HG03103 (cell line): ENCODE measurements at regions not wholly inside any gene's neighbourhood (a gene's known extent, or its start where the extent isn't known, plus 50 kb on each side); places are given as distances from the start of the nearest gene placed in this dataset.
"Not testable (repeated sequence)": the region's sequence is repeated elsewhere in the genome, so short reads cannot be mapped to it uniquely, and the experiment has no call there.

Source experiments
- ATAC-seq: cut with Tn5 transposase; IDR thresholded peaks from one replicate; pipeline ENCODE4 v1.9.1; 2021; ENCODE audit warnings: low read depth; ENCODE audit not compliant: unreplicated experiment

DNA sequence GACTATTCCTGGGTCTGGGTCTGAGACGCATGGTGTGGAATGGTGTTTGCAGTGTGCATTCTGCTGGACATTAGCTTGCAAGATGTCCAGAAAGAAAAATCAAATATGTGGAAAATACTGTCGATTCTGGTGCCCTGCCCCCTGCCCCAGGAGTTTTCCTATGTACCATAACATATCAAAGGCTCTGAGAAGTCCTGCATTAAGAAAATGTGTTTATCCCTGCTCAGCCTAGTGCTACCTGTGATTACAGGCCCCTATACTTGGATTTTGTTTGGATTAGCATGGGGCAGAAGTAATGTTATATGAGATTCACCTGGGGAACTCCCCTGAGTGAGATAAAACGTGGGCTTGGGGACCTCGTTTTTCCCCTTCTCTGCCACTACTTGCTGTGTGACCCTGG lies 325.0 kb downstream of the CBLN1 start:
- no peak for ATAC-seq

DNA sequence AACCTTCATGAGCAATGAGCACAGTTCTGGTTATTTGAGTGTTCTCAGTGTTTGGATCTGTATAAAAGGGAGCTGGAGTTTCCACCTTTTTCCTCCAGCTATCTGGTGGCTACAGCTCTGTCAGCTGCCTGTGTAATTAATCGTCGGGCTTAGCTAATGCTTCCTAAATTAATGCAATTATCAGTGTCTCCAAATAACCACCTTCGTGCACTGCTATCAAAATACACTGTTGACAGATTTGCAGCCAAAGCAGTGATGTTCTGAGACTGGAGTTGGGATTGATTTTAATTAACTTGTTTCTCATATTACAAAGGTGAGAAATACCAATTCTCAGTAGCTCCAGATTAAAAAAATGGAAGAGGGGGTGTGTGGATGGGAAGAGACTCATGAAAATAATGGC lies 325.8 kb downstream of the CBLN1 start:
- no peak for ATAC-seq

DNA sequence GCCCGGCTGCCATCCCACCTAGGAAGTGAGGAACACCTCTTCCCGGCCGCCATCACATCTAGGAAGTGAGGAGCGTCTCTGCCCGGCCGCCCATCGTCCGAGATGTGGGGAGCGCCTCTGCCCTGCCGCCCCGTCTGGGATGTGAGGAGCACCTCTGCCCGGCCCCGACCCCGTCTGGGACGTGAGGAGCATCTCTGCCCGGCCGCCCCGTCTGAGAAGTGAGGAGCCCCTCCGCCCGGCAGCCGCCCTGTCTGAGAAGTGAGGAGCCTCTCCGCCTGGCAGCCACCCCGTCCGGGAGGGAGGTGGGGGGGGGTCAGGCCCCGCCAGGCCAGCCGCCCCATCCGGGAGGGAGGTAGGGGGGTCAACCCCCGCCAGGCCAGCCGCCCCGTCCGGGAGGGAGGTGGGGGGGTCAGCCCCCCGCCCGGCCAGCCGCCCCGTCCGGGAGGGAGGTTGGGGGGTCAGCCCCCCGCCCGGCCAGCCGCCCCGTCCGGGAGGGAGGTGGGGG lies 330.0 kb downstream of the CBLN1 start:
- not testable (repeated sequence) for ATAC-seq

DNA sequence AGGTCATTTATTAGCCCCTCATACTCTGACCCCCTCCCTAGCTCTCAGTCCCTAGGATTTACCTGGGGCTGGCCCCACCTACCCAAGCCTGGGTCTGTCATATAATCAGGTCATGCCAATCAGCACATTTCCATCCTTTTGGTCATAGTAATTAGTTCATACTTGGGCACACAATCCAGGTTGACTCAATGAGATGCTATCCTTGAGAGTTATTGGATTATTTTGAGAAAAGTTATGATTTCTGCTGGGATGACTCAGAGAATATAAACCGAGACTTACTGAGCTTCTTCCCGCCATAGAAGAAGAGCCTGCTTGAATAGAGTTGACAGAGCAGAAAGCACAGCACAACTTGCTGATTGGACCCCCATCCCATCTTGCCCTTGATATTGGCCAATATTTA lies 331.5 kb downstream of the CBLN1 start:
- no peak for ATAC-seq

DNA sequence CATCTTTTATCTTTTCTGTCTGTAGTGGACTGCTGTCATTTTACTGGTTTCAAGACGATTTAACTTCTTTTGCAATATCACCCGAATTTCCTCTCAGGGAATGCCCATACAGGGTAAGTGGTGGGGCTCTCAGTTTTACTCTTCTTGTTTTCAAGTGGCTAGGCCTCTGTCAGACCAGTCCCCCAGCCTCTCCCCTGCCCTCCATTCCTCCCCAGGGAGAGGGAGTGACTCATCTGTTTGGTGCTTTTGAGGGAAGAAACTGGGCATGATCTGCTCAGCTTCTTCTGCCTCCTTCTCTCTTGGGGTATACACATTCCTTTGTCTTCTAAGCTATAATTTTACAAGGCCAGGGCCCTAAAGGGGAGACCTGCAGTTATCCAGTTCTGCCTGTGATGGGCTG lies 332.0 kb downstream of the CBLN1 start:
- no peak for ATAC-seq

DNA sequence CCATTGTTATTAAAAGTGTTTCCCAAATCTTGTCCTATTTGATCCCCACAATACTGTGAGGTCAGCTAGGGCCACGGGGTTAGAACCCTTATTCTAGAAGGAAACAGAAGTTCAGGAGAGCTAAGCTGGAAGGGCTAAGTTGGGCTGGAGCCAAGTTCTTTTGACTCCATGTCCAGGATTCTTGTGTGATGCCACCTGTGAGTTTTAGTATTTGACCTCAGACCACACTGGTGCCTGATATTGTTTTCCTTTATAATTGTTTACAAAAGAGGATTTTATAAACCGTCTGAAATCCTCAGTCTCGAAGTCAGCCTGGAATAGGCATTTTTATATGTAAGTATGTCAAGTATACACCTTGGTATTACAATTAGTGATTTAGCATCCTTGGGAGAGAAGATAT lies 332.7 kb downstream of the CBLN1 start:
- no peak for ATAC-seq

DNA sequence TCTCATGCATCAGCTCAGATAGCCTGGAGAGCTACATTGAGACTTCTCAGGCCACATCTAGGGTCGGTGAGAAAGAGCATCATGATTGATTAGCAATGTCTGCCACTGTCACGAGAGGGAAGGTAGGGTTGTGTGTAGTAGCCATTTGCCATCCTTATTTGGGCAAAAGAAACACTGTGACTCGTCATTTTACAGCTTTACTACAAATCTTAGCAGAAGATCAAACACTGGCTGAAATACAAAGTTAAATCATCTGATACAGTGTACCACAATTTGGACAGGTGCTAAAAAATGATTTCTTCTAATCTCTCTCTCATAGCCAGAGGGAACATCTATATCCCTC lies 334.3 kb downstream of the CBLN1 start:
- no peak for ATAC-seq

DNA sequence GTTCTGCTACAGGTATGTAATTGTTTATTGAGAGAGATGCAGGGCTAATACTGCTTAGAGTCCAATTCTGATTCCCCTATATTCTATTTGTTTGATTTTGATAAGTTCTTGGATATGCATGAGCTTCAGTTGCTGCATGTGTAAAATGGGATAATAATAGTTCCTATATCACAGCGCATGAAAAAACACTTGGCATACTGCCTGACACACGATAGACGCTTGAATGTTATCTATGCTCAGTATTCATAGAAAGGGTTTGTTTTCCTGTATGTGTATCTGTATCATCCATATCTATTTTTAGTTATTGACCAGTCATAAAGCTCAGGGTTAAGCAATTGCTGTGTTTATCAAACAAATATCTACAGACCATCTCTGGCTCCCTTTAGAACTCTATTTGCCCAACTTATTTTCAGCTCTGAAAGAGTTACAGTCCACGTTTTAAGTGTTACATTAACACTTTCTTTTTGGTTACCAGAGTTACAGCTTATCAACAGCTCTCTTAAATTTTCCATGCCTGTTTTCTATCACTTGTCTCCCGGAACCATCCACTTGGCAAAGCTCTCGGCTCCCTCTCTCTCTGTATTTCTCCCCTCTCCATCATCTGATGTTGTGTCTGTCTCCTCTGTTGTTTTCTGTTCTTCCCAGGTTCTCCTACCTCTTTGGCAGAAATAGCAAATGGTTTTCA lies 334.8 kb downstream of the CBLN1 start:
- ATAC-seq = no peak

DNA sequence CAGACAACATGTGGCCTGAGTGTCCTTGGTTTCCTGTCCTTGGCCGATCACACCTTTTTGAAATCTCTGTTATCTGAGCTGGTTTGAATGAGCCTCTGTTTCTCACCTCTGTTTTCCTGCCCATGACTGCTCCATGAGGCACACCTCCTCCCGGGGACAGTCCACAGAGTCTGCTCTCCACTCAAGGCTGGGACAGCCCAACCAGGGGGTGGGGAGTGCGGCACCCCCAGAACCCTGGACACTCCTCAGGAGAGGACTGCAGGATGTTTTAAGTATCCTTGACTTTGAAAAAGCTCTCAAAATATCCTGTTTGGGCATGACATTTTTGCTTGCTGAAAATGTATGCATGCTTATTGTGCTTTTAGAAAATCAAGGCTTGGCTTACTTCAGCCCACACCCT lies 333.0 kb upstream of the N4BP1 start:
- no peak for ATAC-seq

DNA sequence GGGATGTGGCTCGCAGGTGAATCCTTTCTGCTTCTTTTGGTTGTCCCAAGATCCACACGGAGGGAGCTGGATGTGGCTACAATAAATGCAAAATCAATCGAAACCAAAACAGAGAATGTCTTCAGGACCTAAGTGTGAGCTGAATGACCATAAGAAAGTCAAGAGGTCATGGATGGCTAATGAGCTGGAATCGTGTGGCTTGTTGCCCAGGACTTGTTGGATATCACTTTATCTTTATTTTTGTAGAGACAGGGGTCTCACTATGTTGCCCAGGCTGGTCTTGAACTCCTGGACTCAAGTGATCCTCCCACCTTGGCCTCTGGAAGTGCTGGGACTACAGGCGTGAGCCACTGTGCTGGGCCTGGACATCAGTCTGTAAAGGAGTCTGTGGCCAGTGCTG lies 326.8 kb upstream of the N4BP1 start:
- ATAC-seq = no peak

DNA sequence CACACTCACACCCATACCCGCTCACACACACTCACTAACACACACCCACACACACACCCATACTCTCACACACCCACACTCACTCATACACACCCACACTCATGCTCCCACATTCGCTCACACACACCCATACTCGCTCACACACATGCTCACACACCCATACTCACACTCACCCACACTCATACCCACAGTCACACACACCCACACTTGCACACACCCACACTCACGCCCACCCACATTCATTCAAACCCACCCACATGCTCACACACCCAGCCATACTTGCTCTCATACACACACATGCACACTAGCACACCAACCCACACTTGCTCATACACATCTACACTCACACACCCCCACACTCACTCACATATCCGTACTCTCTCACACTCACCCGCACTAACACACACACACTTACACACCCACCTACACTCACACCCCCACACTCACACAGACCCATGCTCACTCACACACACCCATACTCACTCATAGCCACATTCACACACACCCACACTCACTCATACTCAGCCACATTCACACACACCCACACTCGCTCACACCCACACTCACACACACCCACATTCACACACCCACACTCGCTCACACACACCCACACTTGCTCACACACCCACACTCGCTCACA lies 322.4 kb upstream of the N4BP1 start:
- no peak for ATAC-seq

DNA sequence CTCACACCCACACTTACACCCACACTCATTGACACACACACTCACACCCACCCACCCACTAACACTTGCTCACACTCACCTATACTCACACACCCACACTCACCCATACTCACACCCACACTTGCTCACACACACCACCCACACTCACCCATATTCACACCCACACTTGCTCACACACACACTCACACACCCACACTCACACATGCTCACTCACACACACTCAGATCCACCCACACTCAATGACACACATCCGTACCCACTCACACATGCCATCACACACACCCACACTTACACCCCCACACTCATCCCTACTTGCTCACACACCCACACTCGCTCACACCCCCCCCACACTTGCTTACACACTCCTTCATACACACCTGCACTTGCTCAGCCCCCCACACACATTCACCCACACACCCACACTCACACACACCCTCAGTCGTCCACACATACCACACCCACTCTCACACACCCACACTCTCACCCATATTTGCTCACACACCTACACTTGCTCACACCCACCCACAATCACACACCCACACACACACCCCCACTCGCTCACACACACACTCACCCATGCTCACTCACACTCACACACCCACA lies 321.1 kb upstream of the N4BP1 start:
- ATAC-seq = no peak

DNA sequence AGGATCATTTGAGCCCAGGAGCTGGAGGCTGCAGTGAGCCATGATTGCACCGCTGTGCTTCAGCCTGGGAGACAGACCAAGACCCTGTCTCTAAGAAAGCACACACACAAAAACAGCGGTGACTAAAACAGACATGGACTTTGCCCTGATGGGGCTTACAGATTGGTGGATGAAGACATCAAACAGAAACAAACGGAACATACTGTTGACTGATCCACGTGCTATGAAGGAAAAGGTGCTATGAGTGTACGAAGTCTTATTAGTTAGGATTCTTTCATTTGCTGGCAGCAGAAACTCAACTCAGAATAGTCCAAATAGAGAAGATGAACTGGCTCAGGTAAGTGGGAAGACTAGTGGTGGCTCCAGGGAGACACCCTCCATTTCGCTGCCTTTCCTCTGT lies 309.8 kb upstream of the N4BP1 start:
- ATAC-seq = no peak

DNA sequence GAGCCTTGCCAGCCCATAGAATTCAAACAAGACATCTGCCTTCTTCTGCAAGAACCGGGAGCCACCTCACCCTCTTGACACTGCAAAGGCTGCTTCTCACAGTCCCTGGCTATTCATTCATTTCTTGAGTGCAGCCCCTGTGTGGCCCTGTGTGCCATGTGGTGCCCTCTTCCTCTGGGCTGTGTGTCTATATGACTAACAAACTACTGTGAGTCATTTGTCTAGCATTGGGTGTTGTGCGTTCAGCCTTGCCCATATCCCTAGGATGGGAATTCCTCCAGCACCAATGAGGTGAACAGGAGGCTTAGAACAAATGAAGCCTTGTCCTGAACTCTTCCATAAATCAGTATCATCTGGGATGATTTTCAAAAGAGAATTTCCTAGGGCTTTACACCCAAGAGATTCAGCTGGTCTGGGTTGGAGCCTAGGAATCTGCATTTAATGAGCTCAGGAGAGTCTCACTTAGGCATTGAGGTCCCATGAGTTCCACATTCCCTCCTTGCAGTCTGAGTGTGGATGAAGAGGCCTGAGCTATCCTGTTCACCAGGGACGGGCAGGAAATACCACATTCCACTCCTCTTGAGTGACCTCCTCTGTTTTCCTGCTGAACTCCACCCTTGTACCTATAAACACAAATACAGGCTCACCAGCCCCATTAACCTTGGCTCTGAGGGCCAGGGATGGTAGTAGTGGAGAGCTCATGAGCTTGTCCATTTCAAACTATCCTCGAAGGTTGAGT lies 308.7 kb upstream of the N4BP1 start:
- ATAC-seq = no peak

DNA sequence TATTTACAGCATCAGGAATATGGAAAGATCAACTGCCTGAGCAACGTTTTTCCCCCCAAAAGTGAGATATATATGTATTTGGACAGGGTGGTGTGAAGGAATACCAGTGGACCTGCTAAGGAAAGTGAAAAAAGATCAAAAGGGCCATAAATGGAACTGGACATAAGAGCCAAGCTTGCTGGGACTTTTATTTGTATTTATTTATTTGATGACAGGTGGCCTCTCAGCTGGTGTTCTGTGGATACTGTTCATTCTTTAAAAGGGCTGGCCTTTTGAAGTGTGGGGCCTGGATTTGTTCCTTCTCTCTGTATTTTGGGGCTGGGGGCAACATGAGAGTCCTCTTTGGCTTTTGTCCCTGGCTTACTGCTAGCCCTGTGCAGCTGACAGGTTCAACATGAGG lies 306.6 kb upstream of the N4BP1 start:
- ATAC-seq = no peak

DNA sequence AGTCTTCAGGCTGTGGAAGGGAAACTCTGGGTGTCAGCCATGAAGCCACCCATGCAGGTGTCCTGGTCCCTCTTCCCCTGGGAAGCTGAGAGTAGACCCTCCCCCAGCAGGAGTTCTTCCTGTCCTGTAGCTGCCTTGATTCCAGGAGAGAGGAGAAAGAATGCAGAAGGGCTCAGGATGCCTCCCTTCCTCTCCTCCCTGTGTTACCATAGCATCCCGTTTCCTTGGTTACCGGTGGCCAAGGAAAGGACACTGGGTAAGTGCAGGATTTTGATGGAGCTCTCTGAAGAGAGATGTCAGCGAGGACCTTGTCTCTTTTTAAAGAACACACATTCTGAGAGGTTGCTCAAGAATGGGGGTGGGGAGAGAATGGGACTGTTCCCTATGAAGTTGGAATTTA lies 304.1 kb upstream of the N4BP1 start:
- ATAC-seq = no peak

DNA sequence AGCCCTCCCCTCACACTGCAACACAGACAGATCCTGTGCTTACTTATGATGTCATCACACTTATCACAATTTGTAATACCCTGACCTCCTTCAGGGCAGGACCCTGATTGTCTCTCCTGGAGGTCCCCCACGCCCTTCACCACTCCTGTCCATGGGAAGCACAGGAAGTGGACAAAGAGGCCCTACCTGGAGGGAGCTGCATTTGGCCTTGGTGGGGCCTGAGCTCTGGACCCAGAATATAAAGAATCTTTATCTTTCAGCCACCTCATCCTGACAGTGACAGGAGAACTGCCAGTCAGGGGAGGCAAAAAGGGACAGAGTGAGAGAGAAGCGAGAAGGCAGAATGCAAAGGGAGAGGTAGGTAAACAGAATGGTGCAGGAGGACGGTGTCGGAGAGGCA lies 303.4 kb upstream of the N4BP1 start:
- no peak for ATAC-seq

DNA sequence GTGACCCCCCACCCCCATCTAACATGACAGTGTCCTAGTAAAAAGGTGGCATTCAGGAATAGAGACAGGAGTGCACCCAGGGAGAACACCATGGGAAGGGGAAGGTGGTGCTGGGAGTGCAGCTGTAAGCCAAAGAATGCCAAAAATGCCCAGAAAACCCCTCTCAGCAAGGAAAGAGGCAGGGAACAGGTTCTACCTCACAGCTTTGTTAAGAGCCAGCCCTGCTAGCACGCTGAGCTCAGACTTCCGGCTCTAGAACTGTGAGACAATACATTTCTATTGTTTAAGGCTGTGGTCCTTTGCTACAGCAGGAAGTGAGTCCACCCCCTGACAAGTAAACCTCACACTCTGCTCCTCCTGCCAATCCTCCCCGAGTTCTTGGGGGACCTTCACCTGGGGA lies 302.4 kb upstream of the N4BP1 start:
- no peak for ATAC-seq

DNA sequence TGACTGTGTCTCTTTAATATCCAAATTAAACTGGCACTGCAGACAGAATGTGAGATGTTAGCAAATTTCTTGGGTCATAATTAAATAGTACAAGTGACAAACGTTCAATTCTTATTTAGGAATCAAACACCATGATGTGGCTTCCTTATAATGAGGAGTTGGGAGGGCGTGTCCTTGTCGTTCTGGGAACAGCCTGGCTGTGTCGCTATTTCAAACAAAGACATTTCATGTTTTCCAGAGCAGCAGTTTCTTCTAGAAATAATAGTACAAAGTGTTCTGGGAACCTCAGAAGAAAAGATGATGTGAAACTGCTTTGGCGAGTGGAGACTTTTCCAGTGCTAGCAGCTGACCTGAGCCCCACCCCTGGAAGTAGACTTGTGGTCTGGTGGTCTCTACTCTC lies 301.7 kb upstream of the N4BP1 start:
- ATAC-seq = no peak

DNA sequence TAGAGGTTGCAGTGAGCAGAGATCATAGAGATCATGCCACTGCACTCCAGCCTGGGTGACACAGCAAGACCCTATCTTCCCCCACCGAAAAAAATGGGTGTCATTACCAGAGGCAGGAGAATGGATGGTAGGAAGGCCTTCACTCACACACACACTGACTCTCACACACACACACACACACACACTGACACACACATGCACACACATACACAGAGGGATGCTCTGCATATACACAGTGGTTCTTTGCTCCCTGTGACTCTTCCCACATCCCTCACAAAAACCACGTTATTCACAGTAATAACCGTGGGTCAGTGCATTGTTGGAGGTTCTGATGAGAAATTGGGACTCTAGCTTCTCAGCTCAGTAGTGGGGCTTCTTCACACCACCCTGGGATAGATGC lies 300.2 kb upstream of the N4BP1 start:
- ATAC-seq = no peak

DNA sequence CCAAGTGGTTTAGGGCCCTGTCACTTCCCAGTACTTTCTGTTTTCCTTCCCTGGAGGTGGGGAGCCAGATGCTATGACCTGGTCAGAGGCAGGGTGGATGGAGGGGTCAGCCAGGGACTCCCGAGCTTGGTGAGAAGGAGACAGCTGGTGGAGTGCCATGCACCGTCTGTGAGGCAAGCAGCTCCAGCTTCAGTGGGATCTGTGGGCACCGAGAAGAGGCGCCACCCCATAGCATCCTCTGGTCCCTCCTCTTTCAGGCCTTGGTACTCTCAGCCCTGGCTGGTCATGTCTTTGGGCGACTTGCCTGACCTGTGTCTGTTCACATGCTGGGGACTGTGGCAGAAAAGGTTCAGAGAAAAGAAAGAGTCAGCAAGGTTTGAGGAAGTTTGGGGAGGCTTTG lies 299.3 kb upstream of the N4BP1 start:
- no peak for ATAC-seq
